HCT116 (cell line): ENCODE measurements at regions not wholly inside any gene's neighbourhood (a gene's known extent, or its start where the extent isn't known, plus 50 kb on each side); places are given as distances from the start of the nearest gene placed in this dataset.

Experiments
- ATAC-seq: fragments of 200-7000 bp; cut with Tn5 transposase; 2 replicates; pipeline ENCODE4 v1.9.1; 2020; ENCODE audit warnings: mild to moderate bottlenecking, moderate library complexity
- BruUV-seq: library from RNA; stranded (reverse); fragments of 400-500 nt; replicated peaks from 2 replicates; lab custom pipeline; 2021; lab: Mats Ljungman, UMichigan
- CTCF ChIA-PET: fragments of 300-600 bp; sonication (Branson Sonifier 250); formaldehyde crosslinking; loops from one replicate; lab custom pipeline; 2021; ENCODE audit warnings: antibody characterized with exemption; lab: Charles Lee
- POLR2A ChIA-PET: fragments of 300-600, 350-600 bp; sonication (Branson Sonifier 250); formaldehyde crosslinking; loops from one replicate; lab custom pipeline; 2021; ENCODE audit warnings: antibody characterized with exemption; lab: Charles Lee
- RAD21 ChIA-PET, 2 experiments: fragments of 300-600 bp; sonication (Branson Sonifier 250); formaldehyde crosslinking; loops; one replicate each; lab custom pipeline; 2023; ENCODE audit warnings: low total read pairs in 2 of 2; ENCODE audit not compliant: uncharacterized antibody in 2 of 2, unreplicated experiment in 2 of 2, low non-redundant PET in 1 of 2; lab: Charles Lee
- DNase-seq: peaks from one replicate; pipeline ENCODE4 v3.0.0-alpha.2; 2010; ENCODE audit warnings: low read depth, low spot score
- H2AFZ ChIP-seq: fragments of 200-600 bp; shearing (Covaris generic), sonication (generic); 2 replicates; pipeline ENCODE4 v1.6.1; 2017; ENCODE audit warnings: low read depth, mixed run types, mixed read lengths, antibody characterized with exemption, low read length; ENCODE audit not compliant: poor library complexity, severe bottlenecking
- H3K27ac ChIP-seq: 2 replicates; pipeline ENCODE4 v1.5.1; 2012; ENCODE audit warnings: low read depth, low read length
- H3K27me3 ChIP-seq: fragments of 200-600 bp; sonication (generic); 2 replicates; pipeline ENCODE4 v1.6.1; 2016; ENCODE audit warnings: mixed run types, low read length, mixed read lengths; ENCODE audit not compliant: insufficient read depth
- H3K36me3 ChIP-seq, 2 experiments: fragments of 200-500 bp in 1 of 2; fragments of 200-600 bp in 1 of 2; sonication (Bioruptor generic) in 1 of 2; sonication (generic) in 1 of 2; 2 replicates each; pipeline versions ENCODE4 v1.5.1 to v1.6.1; 2014 to 2016; ENCODE audit warnings: low read length in 2 of 2, inconsistent platforms in 1 of 2, mixed read lengths in 1 of 2, mixed run types in 1 of 2; ENCODE audit not compliant: insufficient read depth in 2 of 2, control insufficient read depth in 1 of 2
- H3K4me1 ChIP-seq, 2 experiments: fragments of 200-600 bp in 1 of 2; sonication (generic) in 1 of 2; 2 replicates each; pipeline versions ENCODE4 v1.5.1 to v1.6.1; 2012 to 2017; ENCODE audit warnings: low read length in 2 of 2, inconsistent platforms in 1 of 2, mild to moderate bottlenecking in 1 of 2, mixed read lengths in 1 of 2, mixed run types in 1 of 2, moderate library complexity in 1 of 2; ENCODE audit not compliant: insufficient read depth in 2 of 2, control insufficient read depth in 1 of 2
- H3K4me2 ChIP-seq: fragments of 200-600 bp; sonication (generic); 2 replicates; pipeline ENCODE4 v1.6.1; 2017; ENCODE audit warnings: mixed run types, low read length, mixed read lengths
- H3K4me3 ChIP-seq, 2 experiments: fragments of 200-600 bp in 1 of 2; sonication (generic) in 1 of 2; replicated peaks in 1 of 2; 2 replicates each; pipeline ENCODE4 v1.5.1; 2011 to 2016; ENCODE audit warnings: low read length in 2 of 2, control low read depth in 1 of 2, low read depth in 1 of 2, mild to moderate bottlenecking in 1 of 2, mixed read lengths in 1 of 2, mixed run types in 1 of 2
- H3K79me2 ChIP-seq: fragments of 200-600 bp; sonication (generic); 2 replicates; pipeline ENCODE4 v1.6.1; 2017; ENCODE audit warnings: mild to moderate bottlenecking, mixed run types, low read length, moderate library complexity, mixed read lengths; ENCODE audit not compliant: insufficient read depth
- H3K9ac ChIP-seq: fragments of 200-600 bp; sonication (generic); 2 replicates; pipeline ENCODE4 v1.6.1; 2016; ENCODE audit warnings: low read length, mixed read lengths
- H3K9me2 ChIP-seq: fragments of 200-600 bp; sonication (generic), shearing (Covaris generic); 2 replicates; pipeline ENCODE4 v1.6.1; 2017; ENCODE audit warnings: mixed run types, mild to moderate bottlenecking, moderate library complexity; ENCODE audit not compliant: insufficient read depth
- H3K9me3 ChIP-seq, 2 experiments: fragments of 200-500 bp in 1 of 2; fragments of 200-600 bp in 1 of 2; sonication (Bioruptor generic) in 1 of 2; sonication (generic) in 1 of 2; 2 replicates each; pipeline ENCODE4 v1.6.1; 2014 to 2017; ENCODE audit warnings: low read length in 2 of 2, mixed read lengths in 2 of 2, inconsistent platforms in 1 of 2, low read depth in 1 of 2, mild to moderate bottlenecking in 1 of 2, mixed run types in 1 of 2, moderate library complexity in 1 of 2; ENCODE audit not compliant: control insufficient read depth in 1 of 2, insufficient read depth in 1 of 2
- H4K20me1 ChIP-seq: fragments of 200-600 bp; sonication (generic), shearing (Covaris generic); 2 replicates; pipeline ENCODE4 v1.6.1; 2017; ENCODE audit warnings: mixed run types, mild to moderate bottlenecking, moderate library complexity; ENCODE audit not compliant: insufficient read depth
- CEBPB ChIP-seq: IDR thresholded peaks from 2 replicates; pipeline ENCODE4 v1.6.1; 2012; ENCODE audit warnings: low read depth
- EGR1 ChIP-seq: IDR thresholded peaks from 2 replicates; pipeline ENCODE4 v1.6.1; 2012; ENCODE audit warnings: low read depth
- ELF1 ChIP-seq: IDR thresholded peaks from 2 replicates; pipeline ENCODE4 v1.6.1; 2012; ENCODE audit warnings: low read depth, borderline replicate concordance
- FOSL1 ChIP-seq: IDR thresholded peaks from 2 replicates; pipeline ENCODE4 v1.6.1; 2012; ENCODE audit warnings: low read depth
- POLR2AphosphoS5 ChIP-seq: IDR thresholded peaks from 2 replicates; pipeline ENCODE4 v1.6.1; 2011; ENCODE audit warnings: mild to moderate bottlenecking, low read depth, low read length, moderate library complexity
- RAD21 ChIP-seq: IDR thresholded peaks from 2 replicates; pipeline ENCODE4 v1.6.1; 2012; ENCODE audit warnings: low read depth, mild to moderate bottlenecking
- SP1 ChIP-seq: IDR thresholded peaks from 2 replicates; pipeline ENCODE4 v1.6.1; 2012; ENCODE audit warnings: low read depth
- TCF7L2 ChIP-seq: IDR thresholded peaks from 2 replicates; pipeline ENCODE4 v1.7.0; 2011; ENCODE audit warnings: borderline replicate concordance, inconsistent platforms; ENCODE audit not compliant: insufficient read depth, insufficient read length; ENCODE audit errors: extremely low read depth
- YY1 ChIP-seq: IDR thresholded peaks from 2 replicates; pipeline ENCODE4 v1.6.1; 2011; ENCODE audit warnings: low read length, low read depth, moderate library complexity, mild to moderate bottlenecking; ENCODE audit not compliant: insufficient replicate concordance; ENCODE audit errors: extremely low read depth
- ZNF274 ChIP-seq: fragments of 200-500 bp; sonication (Bioruptor generic); IDR thresholded peaks from 2 replicates; pipeline ENCODE4 v1.6.1; 2014; ENCODE audit warnings: mild to moderate bottlenecking, low read depth, low read length, inconsistent platforms
- intact Hi-C: fragments of 100-400 bp; cut with micrococcal nuclease; formaldehyde crosslinking; loops from 2 replicates; pipeline ENCODE4 v1.10.0; 2022
- TF ChIP-seq, protein P1 (sequence below), 3 experiments: fragments of 200-600 bp in 1 of 3; sonication (generic) in 1 of 3; IDR thresholded peaks in 2 of 3; conservative IDR thresholded peaks in 1 of 3; 2 replicates each; pipeline ENCODE4 v1.5.1; 2012 to 2017; ENCODE audit warnings: low read depth in 2 of 3, low read length in 2 of 3, antibody characterized with exemption in 1 of 3, borderline replicate concordance in 1 of 3, control low read depth in 1 of 3, mild to moderate bottlenecking in 1 of 3, mixed read lengths in 1 of 3, mixed run types in 1 of 3, moderate library complexity in 1 of 3; ENCODE audit not compliant: insufficient read depth in 1 of 3
- TF ChIP-seq, protein P2 (sequence below): IDR thresholded peaks from 2 replicates; pipeline ENCODE4 v1.6.1; 2012

DNA sequence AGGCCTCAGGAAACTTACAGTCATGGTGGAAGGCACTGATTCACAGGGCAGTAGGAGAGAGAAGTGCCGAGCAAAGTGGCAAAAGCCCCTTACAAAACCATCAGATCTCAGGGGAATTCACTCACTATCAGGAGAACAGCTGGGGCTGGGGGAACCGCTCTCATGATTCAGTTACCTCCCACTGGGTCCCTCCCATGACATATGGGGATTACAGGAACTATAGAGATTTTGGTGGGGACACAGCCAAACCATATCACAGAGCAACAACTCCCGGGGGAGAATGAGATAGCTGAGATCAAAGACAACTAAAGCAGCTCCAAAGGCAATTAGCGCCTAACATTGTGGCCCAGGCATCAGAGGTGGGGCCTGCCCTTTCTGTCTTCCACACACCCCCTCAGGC, 85.4 kb upstream of the VOPP1 start (continued):
- TF ChIP-seq TCF7L2 (no peak), FOSL1 (no peak), EGR1 (no peak), ZNF274 (no peak), CEBPB (no peak), YY1 (no peak), RAD21 (no peak), ELF1 (no peak)
- TF ChIP-seq, protein P1, sequence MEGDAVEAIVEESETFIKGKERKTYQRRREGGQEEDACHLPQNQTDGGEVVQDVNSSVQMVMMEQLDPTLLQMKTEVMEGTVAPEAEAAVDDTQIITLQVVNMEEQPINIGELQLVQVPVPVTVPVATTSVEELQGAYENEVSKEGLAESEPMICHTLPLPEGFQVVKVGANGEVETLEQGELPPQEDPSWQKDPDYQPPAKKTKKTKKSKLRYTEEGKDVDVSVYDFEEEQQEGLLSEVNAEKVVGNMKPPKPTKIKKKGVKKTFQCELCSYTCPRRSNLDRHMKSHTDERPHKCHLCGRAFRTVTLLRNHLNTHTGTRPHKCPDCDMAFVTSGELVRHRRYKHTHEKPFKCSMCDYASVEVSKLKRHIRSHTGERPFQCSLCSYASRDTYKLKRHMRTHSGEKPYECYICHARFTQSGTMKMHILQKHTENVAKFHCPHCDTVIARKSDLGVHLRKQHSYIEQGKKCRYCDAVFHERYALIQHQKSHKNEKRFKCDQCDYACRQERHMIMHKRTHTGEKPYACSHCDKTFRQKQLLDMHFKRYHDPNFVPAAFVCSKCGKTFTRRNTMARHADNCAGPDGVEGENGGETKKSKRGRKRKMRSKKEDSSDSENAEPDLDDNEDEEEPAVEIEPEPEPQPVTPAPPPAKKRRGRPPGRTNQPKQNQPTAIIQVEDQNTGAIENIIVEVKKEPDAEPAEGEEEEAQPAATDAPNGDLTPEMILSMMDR (IDR thresholded peaks at IDR 0.05 in 2 of 3, conservative IDR thresholded peaks at IDR 0.05 in 1 of 3; ENCODE audit: borderline replicate concordance in 1 of 3, insufficient read depth in 1 of 3, low read depth in 2 of 3, low read length in 2 of 3), result no peak
- TF ChIP-seq, protein P2, sequence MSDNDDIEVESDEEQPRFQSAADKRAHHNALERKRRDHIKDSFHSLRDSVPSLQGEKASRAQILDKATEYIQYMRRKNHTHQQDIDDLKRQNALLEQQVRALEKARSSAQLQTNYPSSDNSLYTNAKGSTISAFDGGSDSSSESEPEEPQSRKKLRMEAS, result no peak

DNA sequence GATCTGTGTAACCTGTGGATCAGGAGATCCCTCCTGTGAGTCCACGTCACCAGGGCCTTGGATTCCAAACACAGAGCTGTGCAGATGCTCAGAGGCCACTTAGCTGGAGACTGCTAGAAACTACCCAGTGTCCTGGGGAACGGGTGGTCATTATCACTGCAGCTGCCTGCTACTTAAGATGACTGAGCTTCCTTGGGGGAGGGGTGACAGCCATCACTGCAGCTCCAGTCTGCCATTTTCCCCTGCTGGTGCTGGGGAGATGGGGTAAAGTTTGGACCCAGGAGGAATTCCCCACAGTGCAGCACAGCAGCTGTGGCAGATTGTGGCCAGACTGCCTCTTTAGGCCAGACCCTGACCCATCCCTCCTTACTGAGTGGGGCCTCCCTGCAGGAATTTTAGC, 78.8 kb upstream of the VOPP1 start:
- DNase-seq, result no peak
- Histone ChIP-seq H3K4me1 (no peaks in the 10 kb centered on the region), H3K9me3 (no peaks in the 10 kb centered on the region)
- CTCF ChIA-PET, result interaction anchor here (0.5 kb wide), 1 partner anchor 398 kb away, joined by 3 read pairs; no protein-coding TSS in a partner anchor
- TF ChIP-seq POLR2AphosphoS5 (no peak), EGR1 (no peak), FOSL1 (no peak), SP1 (no peak)
- TF ChIP-seq, all 23 proteins: peak for 0
- no peaks in the 10 kb centered on the region for H4K20me1 ChIP-seq
- H3K27ac ChIP-seq, result no peak overlapping the region
- no peak overlapping the region for H2AFZ ChIP-seq
- 0 out of 2 replicates have a peak, but pooled peaks cover 2% of the 10 kb centered on the region for H3K27me3 ChIP-seq
- POLR2A ChIA-PET, result no interaction called here
- H3K4me2 ChIP-seq, result no peak overlapping the region
- no peak overlapping the region for H3K4me3 ChIP-seq
- no peak for ATAC-seq
- BruUV-seq, result no TSS peak
- RAD21 ChIA-PET, result no interaction called here
- no peaks in the 10 kb centered on the region for H3K9me2 ChIP-seq
- no peak overlapping the region for H3K9ac ChIP-seq
- no peaks in the 10 kb centered on the region for H3K36me3 ChIP-seq
- intact Hi-C loops, result no loop called here
- no peaks in the 10 kb centered on the region for H3K79me2 ChIP-seq
